Nephron progenitor cell (in vitro differentiated cells): ENCODE measurements at regions not wholly inside any gene's neighbourhood (a gene's known extent, or its start where the extent isn't known, plus 50 kb on each side); places are given as distances from the start of the nearest gene placed in this dataset.
"Not testable (repeated sequence)": the region's sequence is repeated elsewhere in the genome, so short reads cannot be mapped to it uniquely, and the experiment has no call there.

Source experiments
- DNase-seq: peaks from one replicate; pipeline ENCODE4 v3.0.0; 2021
- H3K27ac Mint-ChIP-seq: 2 replicates; pipeline ENCODE4 v1.8.0; 2021; ENCODE audit warnings: mild to moderate bottlenecking, moderate library complexity, mixed read lengths
- H3K27me3 Mint-ChIP-seq: 2 replicates; pipeline ENCODE4 v1.8.0; 2021; ENCODE audit warnings: mild to moderate bottlenecking, low read depth, mixed read lengths; ENCODE audit not compliant: poor library complexity
- H3K36me3 Mint-ChIP-seq: 2 replicates; pipeline ENCODE4 v1.8.0; 2021; ENCODE audit warnings: low read depth, mixed read lengths
- H3K4me1 Mint-ChIP-seq: 2 replicates; pipeline ENCODE4 v1.8.0; 2021; ENCODE audit warnings: mixed read lengths
- H3K4me3 Mint-ChIP-seq: 2 replicates; pipeline ENCODE4 v1.8.0; 2021; ENCODE audit warnings: mild to moderate bottlenecking, moderate library complexity, mixed read lengths
- H3K9me3 Mint-ChIP-seq: 2 replicates; pipeline ENCODE4 v1.8.0; 2021; ENCODE audit warnings: mild to moderate bottlenecking, moderate library complexity, mixed read lengths
- TF ChIP-seq, protein P1 (sequence below): fragments of 200-600 bp; sonication (generic); IDR thresholded peaks from 2 replicates; pipeline ENCODE4 v1.5.0; 2021; ENCODE audit warnings: antibody characterized with exemption

- TF ChIP-seq, protein P1, sequence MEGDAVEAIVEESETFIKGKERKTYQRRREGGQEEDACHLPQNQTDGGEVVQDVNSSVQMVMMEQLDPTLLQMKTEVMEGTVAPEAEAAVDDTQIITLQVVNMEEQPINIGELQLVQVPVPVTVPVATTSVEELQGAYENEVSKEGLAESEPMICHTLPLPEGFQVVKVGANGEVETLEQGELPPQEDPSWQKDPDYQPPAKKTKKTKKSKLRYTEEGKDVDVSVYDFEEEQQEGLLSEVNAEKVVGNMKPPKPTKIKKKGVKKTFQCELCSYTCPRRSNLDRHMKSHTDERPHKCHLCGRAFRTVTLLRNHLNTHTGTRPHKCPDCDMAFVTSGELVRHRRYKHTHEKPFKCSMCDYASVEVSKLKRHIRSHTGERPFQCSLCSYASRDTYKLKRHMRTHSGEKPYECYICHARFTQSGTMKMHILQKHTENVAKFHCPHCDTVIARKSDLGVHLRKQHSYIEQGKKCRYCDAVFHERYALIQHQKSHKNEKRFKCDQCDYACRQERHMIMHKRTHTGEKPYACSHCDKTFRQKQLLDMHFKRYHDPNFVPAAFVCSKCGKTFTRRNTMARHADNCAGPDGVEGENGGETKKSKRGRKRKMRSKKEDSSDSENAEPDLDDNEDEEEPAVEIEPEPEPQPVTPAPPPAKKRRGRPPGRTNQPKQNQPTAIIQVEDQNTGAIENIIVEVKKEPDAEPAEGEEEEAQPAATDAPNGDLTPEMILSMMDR, result no peak
- Mint-ChIP-seq H3K9me3 (no peaks in the 10 kb centered on the region), H3K4me3 (no peak overlapping the region), H3K36me3 (no peaks in the 10 kb centered on the region), H3K27me3 (peaks cover 4% of the 10 kb centered on the region), H3K4me1 (peaks cover 5% of the 10 kb centered on the region), H3K27ac (no peak overlapping the region)
- no peak for DNase-seq
Observed at GRCh38 chr4:109378511-109378910, 55.1 kb upstream of the SEC24B start.

GRCh38 chr4:109378076-109378475, 55.5 kb upstream of the SEC24B start:
- Mint-ChIP-seq H3K27me3 (peaks cover 8% of the 10 kb centered on the region), H3K4me1 (peaks cover 5% of the 10 kb centered on the region), H3K36me3 (no peaks in the 10 kb centered on the region), H3K9me3 (no peaks in the 10 kb centered on the region), H3K4me3 (no peak overlapping the region), H3K27ac (no peak overlapping the region)
- TF ChIP-seq, protein P1, result no peak
- DNase-seq, result no peak

DNA sequence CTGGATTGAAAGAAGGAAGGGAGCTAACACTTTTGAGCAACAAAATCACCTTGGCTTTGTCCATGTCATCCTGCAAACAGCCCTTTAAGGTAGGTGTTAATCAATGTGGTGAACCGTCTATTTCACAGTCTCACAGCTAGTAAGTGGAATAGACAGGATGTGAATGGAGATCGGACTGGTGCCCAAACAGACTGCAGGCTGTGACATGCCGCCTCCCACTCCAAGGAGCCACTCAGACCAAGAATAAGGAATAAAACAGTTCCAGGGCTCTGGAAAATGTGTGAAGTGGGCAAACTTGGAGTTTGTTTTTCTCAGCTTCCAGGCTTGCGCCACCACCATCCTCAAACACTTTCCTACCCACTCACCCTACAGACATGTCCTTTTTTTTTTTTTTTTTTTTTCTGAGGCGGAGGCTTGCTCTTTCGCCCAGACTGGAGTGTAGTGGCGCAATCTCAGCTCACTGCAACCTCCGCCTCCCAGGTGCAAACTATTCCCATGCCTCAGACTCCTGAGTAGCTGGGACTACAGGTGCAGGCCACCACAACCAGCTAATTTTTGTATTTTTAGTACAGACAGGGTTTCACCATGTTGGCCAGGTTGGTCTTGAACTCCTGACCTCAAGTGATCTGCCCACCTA, 57.7 kb upstream of the SEC24B start:
- H3K4me3 Mint-ChIP-seq, result no peak overlapping the region
- DNase-seq, result no peak
- H3K27ac Mint-ChIP-seq, result no peak overlapping the region
- peaks cover under 1% of the 10 kb centered on the region for H3K4me1 Mint-ChIP-seq
- H3K36me3 Mint-ChIP-seq, result no peaks in the 10 kb centered on the region
- no peaks in the 10 kb centered on the region for H3K9me3 Mint-ChIP-seq
- H3K27me3 Mint-ChIP-seq, result peaks cover 11% of the 10 kb centered on the region
- TF ChIP-seq, protein P1, result no peak

GRCh38 chr4:109368661-109369060, 65.0 kb upstream of the SEC24B start:
- no peaks in the 10 kb centered on the region for H3K36me3 Mint-ChIP-seq
- no peak overlapping the region for H3K4me3 Mint-ChIP-seq
- no peaks in the 10 kb centered on the region for H3K9me3 Mint-ChIP-seq
- no peak for DNase-seq
- H3K27me3 Mint-ChIP-seq, result peaks cover 11% of the 10 kb centered on the region
- no peak overlapping the region for H3K27ac Mint-ChIP-seq
- H3K4me1 Mint-ChIP-seq, result no peaks in the 10 kb centered on the region
- TF ChIP-seq, protein P1, result no peak

DNA sequence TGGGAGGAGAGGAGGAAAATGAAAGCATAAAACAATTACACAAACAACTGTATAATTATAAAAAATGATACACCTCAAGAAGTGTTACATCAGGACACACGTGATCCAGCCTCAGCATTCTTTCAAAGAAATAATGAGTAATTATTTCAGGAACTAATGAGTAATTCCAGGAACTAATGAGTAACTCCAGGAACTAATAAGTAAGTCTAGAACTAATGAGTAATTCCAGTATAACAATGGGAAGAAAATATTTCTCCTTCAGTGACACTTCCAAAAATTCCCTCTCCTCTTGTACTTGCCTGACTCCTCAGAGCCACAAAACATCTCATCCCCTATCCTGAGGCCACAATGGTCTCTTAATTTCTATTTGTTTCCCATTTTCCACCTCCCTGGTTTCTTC, 63.5 kb upstream of the COL25A1 start:
- Mint-ChIP-seq H3K4me3 (no peak overlapping the region), H3K27ac (no peak overlapping the region), H3K9me3 (no peaks in the 10 kb centered on the region), H3K4me1 (no peaks in the 10 kb centered on the region), H3K27me3 (no peaks in the 10 kb centered on the region), H3K36me3 (no peaks in the 10 kb centered on the region)
- DNase-seq, result no peak
- TF ChIP-seq, protein P1, result no peak

DNA sequence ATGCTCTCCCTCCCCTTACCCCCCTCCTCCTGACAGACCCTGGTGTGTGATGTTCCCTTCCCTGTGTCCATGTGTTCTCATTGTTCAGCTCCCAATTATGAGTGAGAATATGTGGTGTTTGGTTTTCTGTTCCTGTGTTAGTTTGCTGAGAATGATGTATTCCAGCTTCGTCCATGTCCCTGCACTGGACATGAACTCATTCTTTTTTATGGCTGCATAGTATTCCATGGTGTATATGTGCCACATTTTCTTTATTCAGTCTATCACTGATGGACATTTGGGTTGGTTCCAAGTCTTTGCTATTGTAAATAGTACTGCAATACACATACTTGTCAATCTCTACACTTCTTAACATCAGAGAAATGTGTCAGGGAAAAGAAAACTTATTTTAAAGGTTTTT, 62.8 kb upstream of the COL25A1 start:
- H3K27ac Mint-ChIP-seq, DNase-seq, H3K36me3 Mint-ChIP-seq, H3K4me1 Mint-ChIP-seq, H3K9me3 Mint-ChIP-seq, H3K4me3 Mint-ChIP-seq, H3K27me3 Mint-ChIP-seq: not testable (repeated sequence)
